Activated naive CD4-positive, alpha-beta T cell treated with anti-CD3 and anti-CD28 coated beads, Interleukin-2, amount 10 ng/mL, durations not matched to agents 7 days and 5 days (primary cell): ENCODE measurements at regions not wholly inside any gene's neighbourhood (a gene's known extent, or its start where the extent isn't known, plus 50 kb on each side); places are given as distances from the start of the nearest gene placed in this dataset.
"Not testable (repeated sequence)": the region's sequence is repeated elsewhere in the genome, so short reads cannot be mapped to it uniquely, and the experiment has no call there.

ENCODE experiments used
- CTCF ChIA-PET: fragments of 350-600 bp; sonication (Branson Sonifier 250); formaldehyde crosslinking; loops from one replicate; lab custom pipeline; 2021; ENCODE audit warnings: antibody characterized with exemption; lab: Charles Lee
- DNase-seq: peaks from one replicate; pipeline ENCODE4 v3.0.0-alpha.2; 2020
- H3K27ac Mint-ChIP-seq: one replicate; pipeline ENCODE4 v1.8.0; 2021; ENCODE audit warnings: mild to moderate bottlenecking, moderate library complexity, mixed read lengths
- H3K27me3 Mint-ChIP-seq: one replicate; pipeline ENCODE4 v1.8.0; 2021; ENCODE audit warnings: mild to moderate bottlenecking, mixed read lengths
- H3K36me3 Mint-ChIP-seq: one replicate; pipeline ENCODE4 v1.8.0; 2021; ENCODE audit warnings: mixed read lengths
- H3K4me1 Mint-ChIP-seq: one replicate; pipeline ENCODE4 v1.8.0; 2021; ENCODE audit warnings: mixed read lengths
- H3K4me3 Mint-ChIP-seq: one replicate; pipeline ENCODE4 v1.8.0; 2021; ENCODE audit warnings: mild to moderate bottlenecking, moderate library complexity, mixed read lengths
- H3K9me3 Mint-ChIP-seq: one replicate; pipeline ENCODE4 v1.8.0; 2021; ENCODE audit warnings: mixed read lengths

- DNase-seq: no peak
- Mint-ChIP-seq H3K4me3 (no peak overlapping the region), H3K27me3 (no peaks in the 10 kb centered on the region), H3K9me3 (peaks cover 4% of the 10 kb centered on the region), H3K36me3 (no peaks in the 10 kb centered on the region), H3K27ac (no peak overlapping the region), H3K4me1 (no peaks in the 10 kb centered on the region)
- CTCF ChIA-PET: no interaction called here
These were observed 143.6 kb upstream of the ZSWIM2 start for GRCh38 chr2:186992597-186992996.

- peaks cover 4% of the 10 kb centered on the region for H3K9me3 Mint-ChIP-seq
- H3K27ac Mint-ChIP-seq: no peak overlapping the region
- no peaks in the 10 kb centered on the region for H3K36me3 Mint-ChIP-seq
- H3K4me1 Mint-ChIP-seq: no peaks in the 10 kb centered on the region
- DNase-seq: no peak
- H3K4me3 Mint-ChIP-seq: no peak overlapping the region
- no peaks in the 10 kb centered on the region for H3K27me3 Mint-ChIP-seq
- CTCF ChIA-PET: no interaction called here
These were observed 142.9 kb upstream of the ZSWIM2 start for GRCh38 chr2:186991766-186992417.

- H3K27ac Mint-ChIP-seq: no peak overlapping the region
- CTCF ChIA-PET: no interaction called here
- H3K36me3 Mint-ChIP-seq: no peaks in the 10 kb centered on the region
- DNase-seq: no peak
- no peak overlapping the region for H3K4me3 Mint-ChIP-seq
- H3K27me3 Mint-ChIP-seq: no peaks in the 10 kb centered on the region
- peaks cover 16% of the 10 kb centered on the region for H3K9me3 Mint-ChIP-seq
- H3K4me1 Mint-ChIP-seq: no peaks in the 10 kb centered on the region
These were observed 136.0 kb upstream of the ZSWIM2 start for GRCh38 chr2:186984966-186985365.

GRCh38 chr2:186984481-186984880, 135.5 kb upstream of the ZSWIM2 start:
- Mint-ChIP-seq H3K36me3 (no peaks in the 10 kb centered on the region), H3K27me3 (no peaks in the 10 kb centered on the region), H3K27ac (no peak overlapping the region), H3K4me1 (no peaks in the 10 kb centered on the region), H3K4me3 (no peak overlapping the region), H3K9me3 (peaks cover 16% of the 10 kb centered on the region)
- CTCF ChIA-PET: no interaction called here
- no peak for DNase-seq

GRCh38 chr2:186980787-186981550, 132.0 kb upstream of the ZSWIM2 start:
- H3K4me3 Mint-ChIP-seq: no peak overlapping the region
- CTCF ChIA-PET: no interaction called here

GRCh38 chr2:186980117-186980442, 131.1 kb upstream of the ZSWIM2 start:
- Mint-ChIP-seq H3K9me3 (peaks cover 3% of the 10 kb centered on the region), H3K27me3 (no peaks in the 10 kb centered on the region), H3K27ac (no peak overlapping the region), H3K36me3 (no peaks in the 10 kb centered on the region), H3K4me3 (no peak overlapping the region), H3K4me1 (no peaks in the 10 kb centered on the region)
- CTCF ChIA-PET: no interaction called here
- no peak for DNase-seq

More at GRCh38 chr2:186980787-186981550, 132.0 kb upstream of the ZSWIM2 start:
- H3K27me3 Mint-ChIP-seq: no peaks in the 10 kb centered on the region
- H3K4me1 Mint-ChIP-seq: no peaks in the 10 kb centered on the region
- DNase-seq: no peak
- H3K27ac Mint-ChIP-seq: no peak overlapping the region
- peaks cover 7% of the 10 kb centered on the region for H3K9me3 Mint-ChIP-seq
- no peaks in the 10 kb centered on the region for H3K36me3 Mint-ChIP-seq

- H3K4me1 Mint-ChIP-seq: no peaks in the 10 kb centered on the region
- no peak overlapping the region for H3K27ac Mint-ChIP-seq
- H3K4me3 Mint-ChIP-seq: no peak overlapping the region
- no peaks in the 10 kb centered on the region for H3K27me3 Mint-ChIP-seq
- CTCF ChIA-PET: no interaction called here
- peaks cover 3% of the 10 kb centered on the region for H3K9me3 Mint-ChIP-seq
- H3K36me3 Mint-ChIP-seq: no peaks in the 10 kb centered on the region
- DNase-seq: no peak
These were observed 130.6 kb upstream of the ZSWIM2 start for GRCh38 chr2:186979439-186980116.

GRCh38 chr2:186977433-186978045, 128.6 kb upstream of the ZSWIM2 start:
- no peak overlapping the region for H3K4me3 Mint-ChIP-seq
- no peaks in the 10 kb centered on the region for H3K4me1 Mint-ChIP-seq
- CTCF ChIA-PET: no interaction called here
- H3K9me3 Mint-ChIP-seq: no peaks in the 10 kb centered on the region
- no peaks in the 10 kb centered on the region for H3K36me3 Mint-ChIP-seq
- H3K27me3 Mint-ChIP-seq: no peaks in the 10 kb centered on the region
- no peak for DNase-seq
- no peak overlapping the region for H3K27ac Mint-ChIP-seq

GRCh38 chr2:186976329-186976728, 127.4 kb upstream of the ZSWIM2 start:
- CTCF ChIA-PET: no interaction called here
- Mint-ChIP-seq H3K27ac (no peak overlapping the region), H3K9me3 (no peaks in the 10 kb centered on the region), H3K27me3 (no peaks in the 10 kb centered on the region), H3K4me1 (no peaks in the 10 kb centered on the region), H3K36me3 (no peaks in the 10 kb centered on the region), H3K4me3 (no peak overlapping the region)
- DNase-seq: no peak

- Mint-ChIP-seq H3K4me1 (no peaks in the 10 kb centered on the region), H3K9me3 (peaks cover 2% of the 10 kb centered on the region), H3K4me3 (no peak overlapping the region), H3K36me3 (no peaks in the 10 kb centered on the region), H3K27me3 (no peaks in the 10 kb centered on the region), H3K27ac (no peak overlapping the region)
- CTCF ChIA-PET: no interaction called here
- no peak for DNase-seq
These were observed 123.5 kb upstream of the ZSWIM2 start for GRCh38 chr2:186972281-186972970.

- no peak for DNase-seq
- H3K36me3 Mint-ChIP-seq: no peaks in the 10 kb centered on the region
- CTCF ChIA-PET: no interaction called here
- no peaks in the 10 kb centered on the region for H3K4me1 Mint-ChIP-seq
- H3K9me3 Mint-ChIP-seq: peaks cover 2% of the 10 kb centered on the region
- no peak overlapping the region for H3K27ac Mint-ChIP-seq
- no peak overlapping the region for H3K4me3 Mint-ChIP-seq
- no peaks in the 10 kb centered on the region for H3K27me3 Mint-ChIP-seq
These were observed 119.3 kb upstream of the ZSWIM2 start for GRCh38 chr2:186968277-186968676.

GRCh38 chr2:186966015-186966414, 117.0 kb upstream of the ZSWIM2 start:
- Mint-ChIP-seq H3K4me3 (no peak overlapping the region), H3K27ac (no peak overlapping the region), H3K9me3 (peaks cover 9% of the 10 kb centered on the region), H3K27me3 (no peaks in the 10 kb centered on the region), H3K4me1 (no peaks in the 10 kb centered on the region), H3K36me3 (no peaks in the 10 kb centered on the region)
- DNase-seq: no peak
- CTCF ChIA-PET: interaction anchor here (0.6 kb wide), 1 partner anchor 27 kb away, joined by 3 read pairs; no protein-coding TSS in a partner anchor

GRCh38 chr2:186962085-186962747, 113.2 kb upstream of the ZSWIM2 start:
- H3K4me1 Mint-ChIP-seq: no peaks in the 10 kb centered on the region
- H3K27ac Mint-ChIP-seq: no peak overlapping the region
- DNase-seq: no peak
- CTCF ChIA-PET: no interaction called here
- H3K36me3 Mint-ChIP-seq: no peaks in the 10 kb centered on the region
- no peaks in the 10 kb centered on the region for H3K27me3 Mint-ChIP-seq
- H3K4me3 Mint-ChIP-seq: no peak overlapping the region
- peaks cover 11% of the 10 kb centered on the region for H3K9me3 Mint-ChIP-seq

GRCh38 chr2:186960241-186960640, 111.3 kb upstream of the ZSWIM2 start:
- CTCF ChIA-PET, DNase-seq, H3K27ac Mint-ChIP-seq: not testable (repeated sequence)

More at GRCh38 chr2:186960241-186960640, 111.3 kb upstream of the ZSWIM2 start:
- H3K27me3 Mint-ChIP-seq, H3K36me3 Mint-ChIP-seq, H3K4me1 Mint-ChIP-seq, H3K4me3 Mint-ChIP-seq: not testable (repeated sequence)
- H3K9me3 Mint-ChIP-seq: peaks cover 11% of the 10 kb centered on the region
